ENCODE measurements at regions not wholly inside any gene's neighbourhood (a gene's known extent, or its start where the extent isn't known, plus 50 kb on each side); places are given as distances from the start of the nearest gene placed in this dataset.
A peak's percentile ranks its signal among the peaks of the same experiment; 100 is the strongest.

DNA sequence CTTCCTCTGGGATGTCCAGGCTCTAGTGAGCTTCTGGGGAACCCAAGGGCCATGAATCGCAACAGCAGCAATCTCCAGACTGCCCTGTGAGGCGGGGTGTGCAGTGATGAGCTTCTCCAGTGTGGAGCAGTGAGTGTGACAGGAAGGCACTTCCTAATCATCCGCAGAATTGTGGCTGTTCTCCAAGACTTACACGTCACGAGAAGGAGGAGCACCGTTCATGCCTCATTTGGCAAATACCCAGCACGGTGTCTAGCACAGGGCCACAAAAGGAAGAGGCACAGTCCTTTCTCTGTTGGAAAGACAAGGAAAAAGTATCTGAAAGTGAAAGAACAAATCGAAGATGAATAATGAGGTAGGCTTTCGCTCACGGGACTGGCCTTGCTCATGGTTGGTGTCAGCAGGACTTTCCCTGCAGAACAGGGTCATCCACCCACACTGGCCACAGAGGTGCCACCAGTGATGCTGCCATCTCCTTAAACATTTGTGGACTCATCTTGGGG is 125.1 kb upstream of the HAAO start:
- Histone ChIP-seq H3K9ac (no peak overlapping the region), H3K27me3 (no peaks in the 10 kb centered on the region), H3K36me3 (no peaks in the 10 kb centered on the region), H4K20me1 (no peaks in the 10 kb centered on the region), H3K4me1 (peaks cover 0 to 12% (median 2%) of the 10 kb centered on the region in 10 experiments; a peak in 6 of 20 replicates), H3K27ac (no peak overlapping the region), H3K4me3 (no peak overlapping the region), H3K9me3 (replicated peaks in 1 of 11) (0 out of 22 replicates have a peak, but pooled peaks cover 0 to 5% (median 0%) of the 10 kb centered on the region in 11 experiments), H3K4me2 (no peak overlapping the region)
- TF ChIP-seq Cebpa-rat (IDR thresholded peaks at IDR 0.05) = no peak

GRCh38 chr2:42916324-42916723 is 123.9 kb upstream of the HAAO start:
- Histone ChIP-seq H3K9ac (no peak overlapping the region), H3K4me3 (no peak overlapping the region), H3K4me2 (no peak overlapping the region), H3K27me3 (no peaks in the 10 kb centered on the region), H3K36me3 (no peaks in the 10 kb centered on the region), H4K20me1 (no peaks in the 10 kb centered on the region), H3K27ac (no peak overlapping the region), H3K9me3 (replicated peaks in 1 of 11) (0 out of 22 replicates have a peak, but pooled peaks cover 0 to 5% (median 0%) of the 10 kb centered on the region in 11 experiments), H3K4me1 (peaks cover 0 to 12% (median 2%) of the 10 kb centered on the region in 10 experiments; a peak in 6 of 20 replicates)
- TF ChIP-seq Cebpa-rat (IDR thresholded peaks at IDR 0.05) = no peak

- Histone ChIP-seq H3K4me1 (peaks cover 0 to 12% (median 2%) of the 10 kb centered on the region in 10 experiments; a peak in 6 of 20 replicates), H4K20me1 (no peaks in the 10 kb centered on the region), H3K4me3 (no peak overlapping the region), H3K36me3 (no peaks in the 10 kb centered on the region), H3K27me3 (no peaks in the 10 kb centered on the region), H3K9ac (no peak overlapping the region), H3K4me2 (no peak overlapping the region), H3K27ac (no peak overlapping the region), H3K9me3 (replicated peaks in 1 of 11) (0 out of 22 replicates have a peak, but pooled peaks cover 0 to 5% (median 0%) of the 10 kb centered on the region in 11 experiments)
- no peak for TF ChIP-seq Cebpa-rat (IDR thresholded peaks at IDR 0.05)
Measured at GRCh38 chr2:42914860-42915259, 122.5 kb upstream of the HAAO start.

- no peak overlapping the region for H3K9ac ChIP-seq
- peaks cover 0 to 12% (median 3%) of the 10 kb centered on the region in 10 experiments; a peak in 8 of 20 replicates for H3K4me1 ChIP-seq
- H3K36me3 ChIP-seq = no peaks in the 10 kb centered on the region
- no peak for TF ChIP-seq Cebpa-rat (IDR thresholded peaks at IDR 0.05)
- H3K27me3 ChIP-seq = no peaks in the 10 kb centered on the region
- H3K27ac ChIP-seq = no peak overlapping the region
- H3K4me3 ChIP-seq = no peak overlapping the region
- H4K20me1 ChIP-seq = no peaks in the 10 kb centered on the region
- 0 out of 22 replicates have a peak, but pooled peaks cover 0 to 5% (median 0%) of the 10 kb centered on the region in 11 experiments for H3K9me3 ChIP-seq (replicated peaks in 1 of 11)
- no peak overlapping the region for H3K4me2 ChIP-seq
Measured at GRCh38 chr2:42914314-42914713, 121.9 kb upstream of the HAAO start.

- H3K4me2 ChIP-seq = peak overlapping the region in 2 of 11 experiments; percentile 20 to 25; a peak in 3 of 22 replicates
- no peak overlapping the region for H3K4me3 ChIP-seq
Measured at GRCh38 chr2:42913280-42913878, 121.0 kb upstream of the HAAO start.

DNA sequence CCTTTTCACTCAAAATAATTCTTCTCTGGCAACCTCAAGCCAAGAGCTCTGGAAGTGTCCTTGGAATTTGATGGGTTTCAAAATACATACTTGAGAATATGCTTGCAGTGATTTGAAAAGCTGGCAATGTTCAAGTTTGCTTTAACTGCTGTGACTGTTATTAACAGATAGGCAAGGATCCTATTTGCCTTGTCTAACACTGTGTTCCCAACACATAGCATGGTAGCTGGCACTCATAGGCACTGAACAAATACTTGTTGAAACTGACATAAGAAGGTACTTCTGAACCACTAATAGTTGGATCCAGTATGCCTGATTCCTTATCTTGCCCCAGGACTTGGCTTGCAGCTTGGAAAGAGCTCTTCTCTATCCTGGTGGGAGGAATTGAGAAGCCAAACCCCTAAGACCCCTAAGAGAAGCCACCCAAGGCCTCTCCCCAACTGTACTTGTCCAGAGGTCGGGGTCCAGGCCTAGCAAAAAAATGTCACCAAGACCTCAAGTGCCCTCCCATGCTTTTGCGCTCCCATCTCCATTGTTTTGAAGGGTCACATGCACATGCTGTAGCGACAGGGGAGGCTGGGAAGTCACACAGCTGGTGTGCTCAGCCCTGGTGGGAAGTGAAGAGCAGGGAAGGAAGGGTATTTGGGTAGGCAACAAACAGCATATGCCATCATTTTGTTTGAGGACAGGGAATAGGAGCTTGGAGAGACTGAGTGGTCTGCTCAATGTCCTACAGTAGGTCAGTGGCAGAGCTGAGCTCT is 118.4 kb upstream of the HAAO start:
- Histone ChIP-seq H3K4me2 (no peak overlapping the region), H3K9ac (no peak overlapping the region), H3K4me3 (no peak overlapping the region), H3K9me3 (replicated peaks in 1 of 11) (0 out of 22 replicates have a peak, but pooled peaks cover 0 to 5% (median 0%) of the 10 kb centered on the region in 11 experiments), H3K27me3 (0 out of 22 replicates have a peak, but pooled peaks cover 0 to 4% (median 0%) of the 10 kb centered on the region in 11 experiments), H3K27ac (no peak overlapping the region), H4K20me1 (no peaks in the 10 kb centered on the region), H3K4me1 (peaks cover 33 to 43% (median 36%) of the 10 kb centered on the region in 10 experiments), H3K36me3 (no peaks in the 10 kb centered on the region)
- TF ChIP-seq Cebpa-rat (IDR thresholded peaks at IDR 0.05) = no peak

More at GRCh38 chr2:42913280-42913878, 121.0 kb upstream of the HAAO start:
- H3K4me1 ChIP-seq = peaks cover 7 to 18% (median 12%) of the 10 kb centered on the region in 10 experiments
- no peaks in the 10 kb centered on the region for H3K27me3 ChIP-seq
- no peak overlapping the region for H3K9ac ChIP-seq
- no peaks in the 10 kb centered on the region for H4K20me1 ChIP-seq
- 0 out of 22 replicates have a peak, but pooled peaks cover 0 to 5% (median 0%) of the 10 kb centered on the region in 11 experiments for H3K9me3 ChIP-seq (replicated peaks in 1 of 11)
- no peaks in the 10 kb centered on the region for H3K36me3 ChIP-seq
- H3K27ac ChIP-seq = no peak overlapping the region
- no peak for TF ChIP-seq Cebpa-rat (IDR thresholded peaks at IDR 0.05)

GRCh38 chr2:42909966-42910365 is 117.6 kb upstream of the HAAO start:
- TF ChIP-seq Cebpa-rat (IDR thresholded peaks at IDR 0.05) = no peak
- Histone ChIP-seq H3K4me2 (no peak overlapping the region; a peak in 1 of 22 replicates), H3K9me3 (replicated peaks in 1 of 11) (0 out of 22 replicates have a peak, but pooled peaks cover 0 to 3% (median 0%) of the 10 kb centered on the region in 11 experiments), H3K9ac (no peak overlapping the region), H3K4me3 (no peak overlapping the region), H3K27me3 (0 out of 22 replicates have a peak, but pooled peaks cover 0 to 9% (median 0%) of the 10 kb centered on the region in 11 experiments), H3K27ac (no peak overlapping the region), H3K36me3 (no peaks in the 10 kb centered on the region), H4K20me1 (no peaks in the 10 kb centered on the region), H3K4me1 (peaks cover 40 to 51% (median 44%) of the 10 kb centered on the region in 10 experiments)

GRCh38 chr2:42908518-42909200 is 116.3 kb upstream of the HAAO start:
- Histone ChIP-seq H3K27ac (no peak overlapping the region), H3K9ac (no peak overlapping the region), H3K4me2 (peak overlapping the region; percentile 25 to 95 (median 89); a peak in 21 of 22 replicates)

More at GRCh38 chr2:42908518-42909200, 116.3 kb upstream of the HAAO start:
- Histone ChIP-seq H3K4me3 (no peak overlapping the region), H4K20me1 (no peaks in the 10 kb centered on the region), H3K27me3 (peaks cover 0 to 9% (median 0%) of the 10 kb centered on the region in 11 experiments; a peak in 1 of 22 replicates), H3K36me3 (no peaks in the 10 kb centered on the region), H3K4me1 (peaks cover 39 to 61% (median 57%) of the 10 kb centered on the region in 10 experiments), H3K9me3 (replicated peaks in 1 of 11) (no peaks in the 10 kb centered on the region)
- no peak for TF ChIP-seq Cebpa-rat (IDR thresholded peaks at IDR 0.05)

All from BLaER1 treated with 17β-estradiol and CSF1 and Interleukin-3, amounts not matched to agents 10 nM and 100 nM (cell line).